HFF-Myc (cell line): ENCODE measurements at regions not wholly inside any gene's neighbourhood (a gene's known extent, or its start where the extent isn't known, plus 50 kb on each side); places are given as distances from the start of the nearest gene placed in this dataset.

Experiments used
- DNase-seq: peaks from one replicate; pipeline ENCODE4 v3.0.0-alpha.2; 2011; ENCODE audit warnings: low read depth; ENCODE audit errors: extremely low read depth
- H3K4me3 ChIP-seq: replicated peaks from 2 replicates; pipeline ENCODE4 v1.5.1; 2011; ENCODE audit warnings: low read depth, mild to moderate bottlenecking, control low read depth, low read length
- CTCF ChIP-seq: IDR thresholded peaks from 2 replicates; pipeline ENCODE4 v1.5.1; 2012; ENCODE audit warnings: mild to moderate bottlenecking, low read depth, low read length, control low read depth; ENCODE audit errors: missing control alignments

DNA sequence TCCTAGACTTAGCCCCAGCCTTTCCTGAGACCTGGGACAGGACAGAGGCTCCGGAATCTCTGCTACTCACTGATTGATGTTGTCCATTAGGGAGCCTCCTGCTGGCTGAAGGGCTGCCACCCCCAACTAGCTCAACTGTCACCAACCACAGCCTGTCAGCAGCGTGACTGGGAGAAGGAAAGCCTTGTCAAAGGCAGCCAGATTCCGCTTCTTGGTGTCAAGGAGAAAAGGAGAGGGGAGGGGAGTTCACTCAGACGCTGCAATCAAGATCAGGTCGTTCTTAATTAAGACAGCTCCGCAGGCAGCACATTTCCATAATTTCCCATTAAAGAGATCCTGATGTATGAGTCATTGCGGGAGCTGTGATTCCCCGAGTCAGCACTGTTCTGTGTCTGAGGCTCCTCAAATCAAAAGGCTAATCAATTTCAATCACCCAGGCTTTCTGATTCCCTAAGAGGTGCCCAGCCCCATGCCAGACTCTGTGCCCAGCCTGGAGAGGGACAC is 152.8 kb upstream of the ZBED5 start:
- TF ChIP-seq CTCF = peak; percentile 23
- no peak for DNase-seq
- H3K4me3 ChIP-seq = no peak overlapping the region

- no peak for DNase-seq
- no peak for TF ChIP-seq CTCF
- no peak overlapping the region for H3K4me3 ChIP-seq
These were observed 151.3 kb upstream of the ZBED5 start for GRCh38 chr11:11009179-11009578.

DNA sequence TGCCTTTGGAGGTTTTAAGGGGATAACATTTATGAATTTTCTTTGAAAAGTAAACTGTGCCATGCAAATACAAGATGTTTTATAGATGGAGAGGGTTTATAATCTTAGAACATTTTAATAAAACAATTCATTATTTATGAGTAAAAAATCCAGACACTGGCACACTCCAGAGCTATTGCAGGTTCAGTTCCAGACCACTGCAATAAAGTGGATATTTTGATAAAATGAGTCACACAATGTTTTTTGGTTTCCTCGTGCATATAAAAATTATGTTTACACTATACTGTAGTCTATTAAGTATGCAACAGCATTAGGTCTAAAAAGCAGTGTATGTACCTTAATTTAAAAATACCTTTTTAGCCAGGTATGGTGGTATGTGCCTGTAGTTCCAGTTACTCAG is 146.2 kb upstream of the ZBED5 start:
- DNase-seq = no peak
- no peak for TF ChIP-seq CTCF
- no peak overlapping the region for H3K4me3 ChIP-seq

DNA sequence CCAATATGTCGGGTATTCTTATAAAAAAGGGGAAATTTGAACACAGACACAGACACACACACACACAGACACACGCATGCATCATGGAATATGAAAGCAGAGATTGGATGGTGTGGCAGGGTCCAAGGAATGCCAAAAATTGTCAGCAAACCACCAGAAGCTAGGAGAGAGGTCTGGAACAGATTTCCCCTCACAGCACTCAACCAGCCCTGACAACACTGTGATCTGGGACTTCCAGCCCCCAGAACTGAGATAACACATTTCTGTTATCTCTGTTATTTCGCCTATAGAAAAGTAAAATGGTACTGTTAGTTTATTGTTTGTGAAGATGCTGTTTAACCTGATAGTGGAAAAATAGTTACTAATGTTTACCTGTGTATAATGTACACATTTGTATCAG is 145.4 kb upstream of the ZBED5 start:
- DNase-seq = no peak
- H3K4me3 ChIP-seq = no peak overlapping the region
- TF ChIP-seq CTCF = no peak

GRCh38 chr11:11000579-11001283 is 142.9 kb upstream of the ZBED5 start:
- no peak for TF ChIP-seq CTCF
- H3K4me3 ChIP-seq = no peak overlapping the region
- DNase-seq = no peak

GRCh38 chr11:10998674-10999073 is 140.8 kb upstream of the ZBED5 start:
- DNase-seq = no peak
- TF ChIP-seq CTCF = no peak
- no peak overlapping the region for H3K4me3 ChIP-seq

GRCh38 chr11:10996678-10997077 is 138.8 kb upstream of the ZBED5 start:
- no peak overlapping the region for H3K4me3 ChIP-seq
- no peak for TF ChIP-seq CTCF
- DNase-seq = no peak
